Gastroesophageal sphincter (tissue), 3 donors: ENCODE measurements at regions not wholly inside any gene's neighbourhood (a gene's known extent, or its start where the extent isn't known, plus 50 kb on each side); places are given as distances from the start of the nearest gene placed in this dataset.

Experiments used
- EP300 ChIP-seq: sonication (generic); formaldehyde crosslinking; IDR thresholded peaks from one replicate; pipeline ENCODE4 v1.6.1; 2017; ENCODE audit warnings: antibody characterized with exemption, mild to moderate bottlenecking
- POLR2A ChIP-seq, 2 donors: fragments of 450-650 bp; IDR thresholded peaks; one replicate each; pipeline ENCODE4 v1.6.1; 2017; ENCODE audit warnings: antibody characterized with exemption in 2 of 2, mild to moderate bottlenecking in 2 of 2, moderate library complexity in 1 of 2
- POLR2AphosphoS5 ChIP-seq: sonication (generic); formaldehyde crosslinking; IDR thresholded peaks from one replicate; pipeline ENCODE4 v1.6.1; 2017; ENCODE audit warnings: antibody characterized with exemption
- TF ChIP-seq, protein P1 (sequence below), 4 experiments: fragments of 200-600 bp in 2 of 4; fragments of 450-650 bp in 2 of 4; sonication (generic) in 1 of 4; IDR thresholded peaks; one replicate each; pipeline ENCODE4 v1.5.1; 2017 to 2019; ENCODE audit warnings: antibody characterized with exemption in 4 of 4, mild to moderate bottlenecking in 2 of 4, moderate library complexity in 2 of 4

DNA sequence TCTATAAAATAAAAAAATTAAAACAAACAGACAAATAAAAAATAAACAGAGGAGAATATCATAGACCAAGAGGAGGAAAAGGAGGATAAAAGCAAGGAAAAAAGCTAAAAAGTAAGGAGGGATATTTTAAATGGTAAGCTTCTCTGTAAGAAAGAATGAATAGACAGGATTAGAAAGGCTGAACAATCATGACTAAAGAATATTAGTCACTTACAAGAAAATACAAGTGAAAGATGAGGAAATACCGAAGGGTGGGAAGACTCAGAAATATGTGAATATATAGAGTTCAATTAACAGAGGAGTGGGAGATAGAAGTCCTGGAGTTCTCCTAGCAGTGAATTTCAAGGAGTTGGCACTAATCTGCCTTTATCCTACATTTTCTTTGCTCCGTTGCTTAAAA, 162.6 kb downstream of the RTL3 start:
- TF ChIP-seq, protein P1, sequence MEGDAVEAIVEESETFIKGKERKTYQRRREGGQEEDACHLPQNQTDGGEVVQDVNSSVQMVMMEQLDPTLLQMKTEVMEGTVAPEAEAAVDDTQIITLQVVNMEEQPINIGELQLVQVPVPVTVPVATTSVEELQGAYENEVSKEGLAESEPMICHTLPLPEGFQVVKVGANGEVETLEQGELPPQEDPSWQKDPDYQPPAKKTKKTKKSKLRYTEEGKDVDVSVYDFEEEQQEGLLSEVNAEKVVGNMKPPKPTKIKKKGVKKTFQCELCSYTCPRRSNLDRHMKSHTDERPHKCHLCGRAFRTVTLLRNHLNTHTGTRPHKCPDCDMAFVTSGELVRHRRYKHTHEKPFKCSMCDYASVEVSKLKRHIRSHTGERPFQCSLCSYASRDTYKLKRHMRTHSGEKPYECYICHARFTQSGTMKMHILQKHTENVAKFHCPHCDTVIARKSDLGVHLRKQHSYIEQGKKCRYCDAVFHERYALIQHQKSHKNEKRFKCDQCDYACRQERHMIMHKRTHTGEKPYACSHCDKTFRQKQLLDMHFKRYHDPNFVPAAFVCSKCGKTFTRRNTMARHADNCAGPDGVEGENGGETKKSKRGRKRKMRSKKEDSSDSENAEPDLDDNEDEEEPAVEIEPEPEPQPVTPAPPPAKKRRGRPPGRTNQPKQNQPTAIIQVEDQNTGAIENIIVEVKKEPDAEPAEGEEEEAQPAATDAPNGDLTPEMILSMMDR (IDR thresholded peaks at IDR 0.05) = no peak
- TF ChIP-seq POLR2A (IDR thresholded peaks at IDR 0.05) (no peak), POLR2AphosphoS5 (no peak), EP300 (no peak)
